ENCODE measurements at regions not wholly inside any gene's neighbourhood (a gene's known extent, or its start where the extent isn't known, plus 50 kb on each side); places are given as distances from the start of the nearest gene placed in this dataset.
A peak's percentile ranks its signal among the peaks of the same experiment; 100 is the strongest.

DNA sequence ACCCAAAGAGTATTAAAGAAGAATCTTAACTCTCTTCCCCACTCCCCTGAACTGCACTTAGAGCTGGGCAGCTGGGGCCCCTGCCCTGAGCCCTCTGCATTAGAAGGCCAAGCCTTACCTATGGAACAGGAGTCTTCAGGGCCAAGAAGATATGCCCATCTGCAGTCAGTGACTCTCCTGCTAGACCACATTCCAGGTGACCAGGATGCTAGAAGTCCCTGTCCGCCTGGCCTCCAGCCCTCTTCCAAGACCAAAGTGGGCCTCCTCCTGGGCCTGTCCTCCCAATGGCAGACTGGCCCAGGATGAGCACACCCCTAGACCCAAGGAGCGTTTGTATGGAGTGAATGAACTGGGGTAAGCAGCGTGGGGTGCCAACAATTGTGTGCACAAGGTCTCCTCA is 259.1 kb downstream of the LY86 start:
- ATAC-seq (no peak), DNase-seq (no peak)
- no peak for TF ChIP-seq POLR2A (IDR thresholded peaks at IDR 0.05)
- TF ChIP-seq, protein P1, sequence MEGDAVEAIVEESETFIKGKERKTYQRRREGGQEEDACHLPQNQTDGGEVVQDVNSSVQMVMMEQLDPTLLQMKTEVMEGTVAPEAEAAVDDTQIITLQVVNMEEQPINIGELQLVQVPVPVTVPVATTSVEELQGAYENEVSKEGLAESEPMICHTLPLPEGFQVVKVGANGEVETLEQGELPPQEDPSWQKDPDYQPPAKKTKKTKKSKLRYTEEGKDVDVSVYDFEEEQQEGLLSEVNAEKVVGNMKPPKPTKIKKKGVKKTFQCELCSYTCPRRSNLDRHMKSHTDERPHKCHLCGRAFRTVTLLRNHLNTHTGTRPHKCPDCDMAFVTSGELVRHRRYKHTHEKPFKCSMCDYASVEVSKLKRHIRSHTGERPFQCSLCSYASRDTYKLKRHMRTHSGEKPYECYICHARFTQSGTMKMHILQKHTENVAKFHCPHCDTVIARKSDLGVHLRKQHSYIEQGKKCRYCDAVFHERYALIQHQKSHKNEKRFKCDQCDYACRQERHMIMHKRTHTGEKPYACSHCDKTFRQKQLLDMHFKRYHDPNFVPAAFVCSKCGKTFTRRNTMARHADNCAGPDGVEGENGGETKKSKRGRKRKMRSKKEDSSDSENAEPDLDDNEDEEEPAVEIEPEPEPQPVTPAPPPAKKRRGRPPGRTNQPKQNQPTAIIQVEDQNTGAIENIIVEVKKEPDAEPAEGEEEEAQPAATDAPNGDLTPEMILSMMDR (IDR thresholded peaks at IDR 0.05) = no peak
- Histone ChIP-seq H3K4me3 (no peak overlapping the region), H3K9me3 (peaks cover 0 to 15% (median 0%) of the 10 kb centered on the region in 12 donors), H3K27me3 (no peaks in the 10 kb centered on the region), H3K36me3 (no peaks in the 10 kb centered on the region), H3K4me1 (peaks cover 0 to 19% (median 3%) of the 10 kb centered on the region in 12 donors), H3K27ac (no peak overlapping the region)
- 76 to 98% (median 82%) methylated on average over 3 of the region's 3 CpGs for WGBS, 4 donors
- intact Hi-C loops (cut with DNase I) = no loop called here

DNA sequence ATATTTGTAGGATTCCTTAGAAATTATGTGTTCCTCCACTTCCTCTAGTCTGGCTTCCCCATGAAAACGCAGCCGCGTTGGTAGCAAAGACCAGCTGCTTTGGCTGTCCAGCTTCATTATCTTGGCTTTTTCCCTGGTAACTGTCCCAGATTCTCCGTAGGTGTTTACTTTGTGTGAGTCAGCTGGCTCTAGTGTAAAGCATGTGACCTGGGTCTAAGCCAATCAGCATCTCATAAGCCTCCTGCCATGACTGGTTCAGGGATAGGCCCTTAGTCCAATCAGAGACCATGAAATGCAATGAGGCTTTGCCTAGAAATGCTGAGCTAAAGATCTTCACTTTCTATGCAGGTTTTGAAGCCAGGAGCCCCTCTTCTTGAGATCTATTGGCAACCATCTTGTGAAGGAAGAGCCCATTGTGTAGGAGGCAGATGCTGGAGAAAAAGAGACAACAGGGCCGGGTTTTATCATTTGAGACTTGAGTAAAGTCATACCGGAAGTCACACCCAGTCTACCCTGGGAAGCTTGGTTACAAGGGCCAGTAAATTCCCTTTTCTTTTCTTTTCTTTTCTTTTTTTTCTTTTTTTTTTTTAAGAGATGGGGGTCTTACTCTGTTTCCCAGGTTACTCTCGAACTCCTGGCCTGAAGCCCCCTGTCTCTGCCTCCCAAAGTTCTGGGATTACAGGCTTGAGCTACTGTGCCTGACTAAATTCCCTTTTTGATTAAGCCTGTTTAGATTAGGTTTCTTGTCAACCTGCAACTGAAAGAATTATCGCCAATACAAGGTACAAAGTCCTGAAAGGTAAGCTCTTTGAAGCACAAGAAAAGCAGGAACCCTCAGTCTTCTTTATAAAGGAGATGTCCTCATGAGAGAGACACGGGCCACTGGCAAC is 256.5 kb upstream of the RREB1 start:
- Histone ChIP-seq H3K27me3 (no peaks in the 10 kb centered on the region), H3K4me3 (no peak overlapping the region), H3K4me1 (peaks cover 0 to 25% (median 5%) of the 10 kb centered on the region in 12 donors), H3K9me3 (peaks cover 0 to 4% (median 0%) of the 10 kb centered on the region in 12 donors), H3K27ac (peak overlapping the region in 6 of 12 donors; percentile 22 to 73 (median 37)), H3K36me3 (no peaks in the 10 kb centered on the region)
- intact Hi-C loops (cut with DNase I) = no loop called here
- TF ChIP-seq, protein P1 (IDR thresholded peaks at IDR 0.05) = no peak
- no peak for TF ChIP-seq POLR2A (IDR thresholded peaks at IDR 0.05)
- peak; percentile 90 to 99 (median 96) for ATAC-seq
- DNase-seq = peak in 4 of 5 donors; percentile 54 to 65 (median 56)
- WGBS, 4 donors = 57 to 66% (median 61%) methylated on average over 9 of the region's 9 CpGs

DNA sequence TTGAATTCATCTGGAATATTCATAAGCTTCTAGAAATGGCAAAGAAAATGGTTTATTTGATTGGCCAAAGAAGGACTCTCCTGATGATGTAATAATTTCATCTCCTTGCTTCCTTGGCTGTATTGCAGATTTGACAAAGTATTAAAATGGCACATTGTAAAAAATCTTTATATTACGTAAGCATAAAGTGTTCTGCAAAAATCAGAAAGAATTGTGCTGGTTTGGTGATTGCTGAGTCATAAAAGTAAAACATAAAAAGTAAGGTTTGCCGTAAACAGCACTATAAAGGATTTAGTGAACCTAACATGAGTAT is 255.9 kb upstream of the RREB1 start:
- no peaks in the 10 kb centered on the region for H3K27me3 ChIP-seq
- peak overlapping the region in 1 of 12 donors; percentile 73 for H3K27ac ChIP-seq
- DNase-seq (no peak), ATAC-seq (no peak)
- H3K4me1 ChIP-seq = peaks cover 0 to 31% (median 11%) of the 10 kb centered on the region in 12 donors
- 93 to 98% (median 96%) methylated on average over 2 of the region's 2 CpGs for WGBS, 4 donors
- no peak for TF ChIP-seq POLR2A (IDR thresholded peaks at IDR 0.05)
- TF ChIP-seq, protein P1 (IDR thresholded peaks at IDR 0.05) = no peak
- no peaks in the 10 kb centered on the region for H3K9me3 ChIP-seq
- intact Hi-C loops (cut with DNase I) = no loop called here
- H3K4me3 ChIP-seq = no peak overlapping the region
- no peaks in the 10 kb centered on the region for H3K36me3 ChIP-seq

Measured in heart left ventricle (tissue), 16 donors.